ENCODE measurements at regions not wholly inside any gene's neighbourhood (a gene's known extent, or its start where the extent isn't known, plus 50 kb on each side); places are given as distances from the start of the nearest gene placed in this dataset.

GRCh38 chr5:77935506-77936364 lies 159.6 kb upstream of the TBCA start:
- TF ChIP-seq CTCF (IDR thresholded peaks at IDR 0.05): no peak
- no peak for TF ChIP-seq NFIC (IDR thresholded peaks at IDR 0.05; ENCODE audit: borderline replicate concordance)
- TF ChIP-seq EP300 (IDR thresholded peaks at IDR 0.05; ENCODE audit: borderline replicate concordance in 1 of 2, low read depth in 1 of 2, low read length in 1 of 2): no peak
- no peak for TF ChIP-seq CHD2 (IDR thresholded peaks at IDR 0.05; ENCODE audit: low read length, partially characterized antibody)
- no peak for TF ChIP-seq ZBTB33 (IDR thresholded peaks at IDR 0.05; ENCODE audit: borderline replicate concordance, low read depth)
- no peak for TF ChIP-seq YY1 (IDR thresholded peaks at IDR 0.05; ENCODE audit: low read depth)
- TF ChIP-seq NRF1 (IDR thresholded peaks at IDR 0.05; ENCODE audit: low read depth, low read length): no peak
- TF ChIP-seq JUND (IDR thresholded peaks at IDR 0.05): no peak
- no peak for TF ChIP-seq ELF1 (IDR thresholded peaks at IDR 0.05)
- TF ChIP-seq RFX5 (IDR thresholded peaks at IDR 0.05; ENCODE audit: low read length): no peak
- TF ChIP-seq RAD21 (IDR thresholded peaks at IDR 0.05; ENCODE audit: low read length): no peak
- no peak for TF ChIP-seq RXRA (IDR thresholded peaks at IDR 0.05; ENCODE audit: borderline replicate concordance, low read depth)
